ENCODE measurements at regions not wholly inside any gene's neighbourhood (a gene's known extent, or its start where the extent isn't known, plus 50 kb on each side); places are given as distances from the start of the nearest gene placed in this dataset.
A peak's percentile ranks its signal among the peaks of the same experiment; 100 is the strongest.

- no peak overlapping the region for H3K4me3 ChIP-seq (ENCODE audit: control insufficient read depth, low read depth, low read length)
- peak; percentile 1 for DNase-seq (ENCODE audit: low read depth)
- no peak for TF ChIP-seq CTCF (conservative IDR thresholded peaks at IDR 0.05; ENCODE audit: control insufficient read depth, insufficient read depth, low read depth, low read length)
Observed at GRCh38 chr3:164375538-164375937, 702.8 kb downstream of the SI start.

- no peak for TF ChIP-seq CTCF (conservative IDR thresholded peaks at IDR 0.05; ENCODE audit: control insufficient read depth, insufficient read depth, low read depth, low read length)
- DNase-seq (ENCODE audit: low read depth) = no peak
- no peak overlapping the region for H3K4me3 ChIP-seq (ENCODE audit: control insufficient read depth, low read depth, low read length)
Observed at GRCh38 chr3:164371681-164372080, 706.6 kb downstream of the SI start.

GRCh38 chr3:164370970-164371369 lies 707.3 kb downstream of the SI start:
- no peak overlapping the region for H3K4me3 ChIP-seq (ENCODE audit: control insufficient read depth, low read depth, low read length)
- no peak for TF ChIP-seq CTCF (conservative IDR thresholded peaks at IDR 0.05; ENCODE audit: control insufficient read depth, insufficient read depth, low read depth, low read length)
- no peak for DNase-seq (ENCODE audit: low read depth)

- DNase-seq (ENCODE audit: low read depth) = no peak
- no peak for TF ChIP-seq CTCF (conservative IDR thresholded peaks at IDR 0.05; ENCODE audit: control insufficient read depth, insufficient read depth, low read depth, low read length)
- H3K4me3 ChIP-seq (ENCODE audit: control insufficient read depth, low read depth, low read length) = no peak overlapping the region
Observed at GRCh38 chr3:164365242-164365641, 713.1 kb downstream of the SI start.

- no peak for DNase-seq (ENCODE audit: low read depth)
- H3K4me3 ChIP-seq (ENCODE audit: control insufficient read depth, low read depth, low read length) = no peak overlapping the region
- TF ChIP-seq CTCF (conservative IDR thresholded peaks at IDR 0.05; ENCODE audit: control insufficient read depth, insufficient read depth, low read depth, low read length) = no peak
Observed at GRCh38 chr3:164364111-164364510, 714.2 kb downstream of the SI start.

- DNase-seq (ENCODE audit: low read depth) = no peak
- no peak overlapping the region for H3K4me3 ChIP-seq (ENCODE audit: control insufficient read depth, low read depth, low read length)
- TF ChIP-seq CTCF (conservative IDR thresholded peaks at IDR 0.05; ENCODE audit: control insufficient read depth, insufficient read depth, low read depth, low read length) = no peak
Observed at GRCh38 chr3:164360738-164361406, 717.4 kb downstream of the SI start.
